GM21717 (cell line): ENCODE measurements at regions not wholly inside any gene's neighbourhood (a gene's known extent, or its start where the extent isn't known, plus 50 kb on each side); places are given as distances from the start of the nearest gene placed in this dataset.

Experiments used
- ATAC-seq: cut with Tn5 transposase; IDR thresholded peaks from one replicate; pipeline ENCODE4 v1.9.1; 2021; ENCODE audit warnings: mild to moderate bottlenecking, moderate library complexity; ENCODE audit not compliant: unreplicated experiment

GRCh38 chr5:35478856-35479682 is 138.6 kb upstream of the SPEF2 start:
- ATAC-seq = peak; percentile 73

- no peak for ATAC-seq
Observed at GRCh38 chr5:35477911-35478310, 139.8 kb upstream of the SPEF2 start.

- no peak for ATAC-seq
Observed at GRCh38 chr5:35477321-35477720, 140.3 kb upstream of the SPEF2 start.

- no peak for ATAC-seq
Observed at GRCh38 chr5:35476797-35477196, 140.9 kb upstream of the SPEF2 start.

- no peak for ATAC-seq
Observed at GRCh38 chr5:35476036-35476435, 141.6 kb upstream of the SPEF2 start.

- ATAC-seq = no peak
Observed at GRCh38 chr5:35473589-35473988, 144.1 kb upstream of the SPEF2 start.

GRCh38 chr5:35470866-35471265 is 146.8 kb upstream of the SPEF2 start:
- ATAC-seq = no peak

GRCh38 chr5:35468811-35469210 is 148.9 kb upstream of the SPEF2 start:
- no peak for ATAC-seq

- no peak for ATAC-seq
Observed at GRCh38 chr5:35466746-35467145, 150.9 kb upstream of the SPEF2 start.

GRCh38 chr5:35464757-35465156 is 152.9 kb upstream of the SPEF2 start:
- no peak for ATAC-seq

- ATAC-seq = no peak
Observed at GRCh38 chr5:35461530-35461929, 156.1 kb upstream of the SPEF2 start.

- no peak for ATAC-seq
Observed at GRCh38 chr5:35458824-35459207, 158.8 kb upstream of the SPEF2 start.

GRCh38 chr5:35457912-35458823 is 159.5 kb upstream of the SPEF2 start:
- no peak for ATAC-seq

GRCh38 chr5:35456506-35456905 is 161.2 kb upstream of the SPEF2 start:
- no peak for ATAC-seq

- ATAC-seq = no peak
Observed at GRCh38 chr5:35454011-35454525, 163.6 kb upstream of the SPEF2 start.

GRCh38 chr5:35443803-35444595 is 173.7 kb upstream of the SPEF2 start:
- ATAC-seq = no peak

GRCh38 chr5:35442885-35443639 is 174.6 kb upstream of the SPEF2 start:
- no peak for ATAC-seq

GRCh38 chr5:35440409-35440808 is 177.3 kb upstream of the SPEF2 start:
- ATAC-seq = no peak

- no peak for ATAC-seq
Observed at GRCh38 chr5:35438786-35439185, 178.9 kb upstream of the SPEF2 start.

- no peak for ATAC-seq
Observed at GRCh38 chr5:35438288-35438687, 179.4 kb upstream of the SPEF2 start.
